ENCODE measurements at regions not wholly inside any gene's neighbourhood (a gene's known extent, or its start where the extent isn't known, plus 50 kb on each side); places are given as distances from the start of the nearest gene placed in this dataset.
"Not testable (repeated sequence)": the region's sequence is repeated elsewhere in the genome, so short reads cannot be mapped to it uniquely, and the experiment has no call there.

GRCh38 chr10:123221418-123221817 is 67.2 kb downstream of the BUB3 start:
- no peak for DNase-seq

DNA sequence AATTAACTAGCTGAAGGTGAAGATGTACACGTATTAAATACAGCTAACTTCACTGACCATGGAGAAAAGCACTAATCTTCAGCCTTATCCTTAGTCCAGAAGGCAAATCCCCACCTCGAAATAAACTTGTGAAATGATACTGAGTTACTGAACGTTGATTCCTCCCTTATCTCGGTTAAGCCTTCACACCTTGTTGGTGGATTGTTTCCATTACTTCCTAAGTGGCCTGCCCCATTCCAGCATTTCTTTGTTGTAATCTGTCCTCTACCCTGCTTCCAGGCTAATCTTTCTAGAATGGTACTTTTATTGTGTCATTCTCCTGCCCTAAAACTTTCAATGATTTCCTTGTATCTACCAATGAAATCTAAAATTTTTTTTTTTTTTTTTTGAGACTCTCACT is 68.6 kb downstream of the BUB3 start:
- no peak for DNase-seq

- DNase-seq: no peak
These were observed 73.5 kb downstream of the BUB3 start for GRCh38 chr10:123227706-123228105.

- no peak for DNase-seq
These were observed 75.9 kb downstream of the BUB3 start for GRCh38 chr10:123229927-123230630.

GRCh38 chr10:123232879-123233278 is 78.7 kb downstream of the BUB3 start:
- not testable (repeated sequence) for DNase-seq

- not testable (repeated sequence) for DNase-seq
These were observed 80.8 kb downstream of the BUB3 start for GRCh38 chr10:123235014-123235413.

GRCh38 chr10:123236126-123236525 is 81.9 kb downstream of the BUB3 start:
- DNase-seq: no peak

- no peak for DNase-seq
These were observed 86.0 kb downstream of the BUB3 start for GRCh38 chr10:123240250-123240649.

GRCh38 chr10:123240776-123241175 is 86.6 kb downstream of the BUB3 start:
- DNase-seq: no peak

DNA sequence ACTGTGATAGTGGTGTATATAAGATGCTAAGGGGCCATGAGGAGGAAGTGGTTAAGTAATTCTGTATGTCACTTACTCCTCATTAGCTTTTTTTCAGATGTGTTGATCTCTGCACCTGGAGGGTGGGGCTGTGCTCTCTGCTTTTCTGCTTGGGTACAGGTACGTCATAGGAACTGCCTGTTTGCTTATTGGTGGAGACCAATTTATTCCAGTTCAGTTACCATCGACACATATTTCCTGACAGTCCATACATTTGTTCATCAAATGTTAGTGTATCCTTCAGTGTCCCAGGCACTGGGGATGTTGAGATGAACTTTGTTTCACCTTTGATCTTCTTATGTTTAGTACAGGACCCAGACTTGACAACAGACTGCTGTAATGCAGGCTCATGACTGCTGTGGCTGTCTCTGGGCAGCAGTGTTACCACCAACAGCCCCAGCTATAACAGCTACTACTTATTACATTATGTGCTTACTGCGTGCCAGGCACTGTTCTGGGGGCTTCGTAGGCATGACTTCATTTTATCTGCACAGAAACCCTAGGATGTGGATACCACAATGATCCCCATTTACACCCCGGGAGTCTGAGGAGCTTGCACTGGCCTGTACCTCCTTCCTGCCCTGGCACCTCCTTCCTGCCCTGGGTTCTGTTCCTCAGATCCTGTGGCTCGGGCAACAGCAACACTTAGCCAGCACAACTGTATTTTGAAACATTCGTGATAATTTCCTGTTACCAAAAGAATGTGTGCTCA is 87.4 kb downstream of the BUB3 start:
- DNase-seq: no peak

- DNase-seq: no peak
These were observed 90.5 kb downstream of the BUB3 start for GRCh38 chr10:123244747-123245146.

DNA sequence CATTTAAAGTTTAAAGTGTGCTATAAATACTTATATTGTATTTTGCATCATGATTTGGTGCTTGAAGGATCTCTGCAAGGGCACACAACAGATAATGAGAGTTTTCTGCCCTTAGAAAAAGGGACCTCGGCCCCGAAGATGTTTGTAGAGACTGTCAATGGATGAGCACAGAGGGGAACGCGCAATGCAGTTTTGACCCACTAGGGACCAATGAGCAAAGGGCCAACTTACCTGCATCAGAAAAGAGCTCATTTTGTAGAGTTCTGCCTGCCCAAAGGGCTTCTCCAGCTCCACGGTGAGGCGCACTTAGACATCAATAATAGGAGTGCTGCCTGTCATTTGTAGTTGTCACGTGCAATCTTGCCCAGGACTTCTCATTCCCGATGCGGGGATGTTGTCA is 91.1 kb downstream of the BUB3 start:
- no peak for DNase-seq

- DNase-seq: peak; percentile 7
These were observed 95.7 kb downstream of the BUB3 start for GRCh38 chr10:123249894-123250293.

- DNase-seq: no peak
These were observed 96.4 kb downstream of the BUB3 start for GRCh38 chr10:123250640-123251039.

GRCh38 chr10:123252779-123253178 is 98.6 kb downstream of the BUB3 start:
- no peak for DNase-seq

DNA sequence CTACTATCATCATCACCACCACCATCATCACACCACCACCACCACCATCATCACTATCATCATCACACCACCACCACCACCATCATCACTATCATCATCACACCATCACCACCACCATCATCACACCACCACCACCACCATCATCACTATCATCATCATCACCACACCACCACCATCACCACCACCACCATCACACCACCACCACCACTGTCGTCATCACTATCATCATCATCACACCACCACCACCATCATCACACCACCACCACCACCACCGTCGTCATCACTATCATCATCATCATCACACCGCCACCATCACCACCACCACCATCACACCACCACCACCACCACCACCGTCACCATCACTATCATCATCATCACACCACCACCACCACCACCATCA is 100.1 kb downstream of the BUB3 start:
- DNase-seq: not testable (repeated sequence)

DNA sequence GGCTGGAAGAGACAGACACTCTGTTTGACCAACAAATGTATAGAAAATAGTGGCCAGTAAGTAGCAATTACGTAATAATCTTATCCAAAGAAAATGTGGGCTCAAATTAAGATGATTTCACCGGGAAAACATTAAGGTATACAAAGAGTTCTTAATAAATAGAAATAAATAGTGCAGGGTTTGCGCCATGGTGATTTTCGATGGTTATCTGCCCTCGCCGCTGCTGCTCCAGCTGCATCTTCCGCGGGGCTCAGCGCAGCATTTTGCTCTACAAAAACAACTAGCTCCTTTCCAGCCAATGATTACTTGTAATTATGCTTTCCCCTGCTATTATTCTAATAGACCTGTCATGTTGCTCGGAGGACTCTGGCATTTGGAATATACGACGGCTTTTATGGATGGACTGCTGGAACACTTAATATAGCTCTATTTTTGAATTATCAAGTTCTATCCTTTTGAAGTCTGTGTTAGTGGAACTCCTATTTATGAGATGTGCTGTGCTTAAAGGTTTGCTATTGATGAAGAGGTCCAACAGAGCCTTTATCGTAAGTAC is 103.8 kb downstream of the BUB3 start:
- DNase-seq: no peak

DNA sequence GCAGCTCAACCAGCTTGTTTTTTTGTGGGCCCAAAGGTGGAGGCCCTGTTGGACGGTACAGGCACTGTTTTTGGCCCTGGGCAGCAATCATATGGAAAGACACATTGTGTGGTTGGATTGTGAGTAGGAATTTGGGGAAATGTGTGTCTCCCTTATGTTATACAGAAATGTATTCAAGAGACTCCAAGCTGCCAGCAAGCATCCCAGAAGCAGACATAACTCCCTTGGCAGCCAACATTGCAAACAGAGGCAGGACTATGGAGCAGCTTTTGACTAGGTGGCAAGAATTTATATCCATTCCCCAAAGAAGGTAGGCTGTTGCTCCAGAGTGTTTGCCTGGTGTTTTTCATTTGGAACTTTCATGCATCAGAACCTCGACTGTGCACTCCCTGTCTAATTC is 104.9 kb downstream of the BUB3 start:
- no peak for DNase-seq

- no peak for DNase-seq
These were observed 105.6 kb downstream of the BUB3 start for GRCh38 chr10:123259791-123260190.

DNA sequence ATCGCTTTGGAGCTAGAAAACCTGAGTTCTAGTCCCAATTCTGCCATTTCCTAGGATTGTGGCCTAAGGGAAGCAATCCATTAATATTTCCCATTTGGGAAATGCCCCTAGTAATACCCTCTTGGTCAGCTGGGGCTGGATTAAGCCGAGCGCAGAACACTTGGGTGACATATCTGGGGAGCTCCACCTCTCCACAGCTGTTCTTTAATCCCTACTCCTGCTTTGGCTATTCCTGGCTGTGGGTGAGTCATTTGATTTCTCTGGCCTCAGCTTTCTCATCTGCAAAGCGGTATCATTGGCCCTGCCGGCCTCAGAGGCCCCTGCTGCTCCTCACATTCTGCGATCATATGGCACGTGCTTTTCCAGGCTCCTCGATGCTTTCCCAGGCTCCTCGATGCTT is 108.3 kb downstream of the BUB3 start:
- DNase-seq: no peak

DNA sequence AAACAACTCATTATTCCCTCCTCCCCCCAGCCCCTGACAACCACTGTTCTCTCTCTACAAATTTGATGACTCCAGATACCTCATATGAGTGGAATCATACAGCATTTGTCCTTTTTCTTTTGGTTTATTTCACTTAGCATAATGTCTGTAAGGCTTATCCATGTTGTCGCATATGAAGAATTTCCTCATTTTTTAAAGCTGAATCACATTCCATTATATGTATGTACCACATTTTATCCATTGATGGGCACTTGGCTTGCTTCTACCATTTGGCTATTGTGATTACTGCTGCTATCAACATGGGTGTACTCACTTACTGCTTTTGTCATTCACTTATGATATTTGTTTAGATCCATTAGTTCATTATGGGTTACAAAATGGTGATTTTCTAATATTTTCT is 112.8 kb downstream of the BUB3 start:
- no peak for DNase-seq

DNA sequence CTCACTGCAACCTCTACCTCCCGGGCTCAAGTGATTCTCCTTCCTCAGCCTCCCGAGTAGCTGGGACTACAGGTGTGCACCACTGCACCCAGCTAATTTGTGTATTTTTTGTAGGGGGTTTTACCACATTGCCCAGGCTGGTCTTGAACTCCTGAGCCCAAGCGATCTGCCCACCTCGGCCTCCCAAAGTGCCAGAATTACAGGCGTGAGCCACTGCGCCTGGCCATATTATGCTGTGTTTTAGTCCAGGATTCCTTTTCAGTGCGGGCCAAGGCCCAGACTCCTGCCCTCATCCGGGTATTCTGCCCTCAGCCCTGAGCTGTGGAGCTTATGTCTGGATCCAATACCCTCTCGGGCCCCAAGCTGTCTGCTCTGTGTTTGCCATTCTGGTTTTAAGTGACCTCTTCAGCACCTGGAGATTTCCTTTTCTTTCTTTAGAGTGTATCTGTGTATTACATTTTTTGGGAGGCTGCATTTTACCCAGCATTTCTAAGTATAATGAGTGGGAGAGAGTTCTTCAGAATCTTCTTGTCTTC is 114.9 kb downstream of the BUB3 start:
- DNase-seq: no peak

GRCh38 chr10:123269675-123270074 is 115.5 kb downstream of the BUB3 start:
- no peak for DNase-seq
